ENCODE measurements at regions not wholly inside any gene's neighbourhood (a gene's known extent, or its start where the extent isn't known, plus 50 kb on each side); places are given as distances from the start of the nearest gene placed in this dataset.

DNA sequence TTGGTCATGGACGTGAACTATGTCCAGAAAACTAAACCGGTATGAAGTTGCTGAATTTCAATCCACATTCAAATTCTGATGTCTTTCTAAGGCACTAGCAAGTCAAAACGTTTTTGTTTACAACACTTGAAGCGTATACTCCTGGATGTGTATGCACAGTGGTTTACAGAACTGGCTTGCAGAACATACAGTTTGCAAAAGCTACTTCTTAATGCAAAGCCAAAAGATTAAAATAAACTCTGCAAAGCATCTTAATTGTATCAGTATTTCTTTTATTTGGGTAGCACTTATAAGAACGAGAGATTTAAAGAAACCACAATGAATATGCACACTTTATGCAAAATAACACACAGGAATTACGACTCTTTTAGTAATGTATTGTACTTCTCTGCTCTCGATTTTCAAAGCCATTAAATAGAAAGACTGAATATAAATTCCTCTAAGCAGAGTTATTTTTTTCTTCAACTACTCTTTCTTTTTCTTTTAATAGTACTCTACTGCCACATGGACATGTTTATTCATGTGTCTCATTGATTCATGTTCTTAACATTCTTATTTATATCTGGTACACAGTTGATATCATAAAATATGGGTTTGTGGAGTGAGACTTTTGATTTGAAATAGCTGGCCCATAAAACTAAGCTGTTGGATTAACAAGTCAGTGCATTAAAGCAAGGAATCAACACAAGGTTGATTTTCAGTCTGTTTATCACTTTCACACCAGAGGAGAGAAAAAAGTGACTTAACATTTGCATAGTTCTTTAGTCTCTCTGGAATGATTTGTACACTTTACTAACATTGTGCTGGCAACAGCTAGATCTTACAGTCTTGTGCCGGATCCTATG is 189.4 kb upstream of the STEAP4 start:
- DNase-seq, result no peak

GRCh38 chr7:88492153-88492552 is 185.5 kb upstream of the STEAP4 start:
- peak; percentile 62 for DNase-seq

- no peak for DNase-seq
These were observed 184.2 kb upstream of the STEAP4 start for GRCh38 chr7:88490874-88491273.

GRCh38 chr7:88490161-88490560 is 183.5 kb upstream of the STEAP4 start:
- no peak for DNase-seq

DNA sequence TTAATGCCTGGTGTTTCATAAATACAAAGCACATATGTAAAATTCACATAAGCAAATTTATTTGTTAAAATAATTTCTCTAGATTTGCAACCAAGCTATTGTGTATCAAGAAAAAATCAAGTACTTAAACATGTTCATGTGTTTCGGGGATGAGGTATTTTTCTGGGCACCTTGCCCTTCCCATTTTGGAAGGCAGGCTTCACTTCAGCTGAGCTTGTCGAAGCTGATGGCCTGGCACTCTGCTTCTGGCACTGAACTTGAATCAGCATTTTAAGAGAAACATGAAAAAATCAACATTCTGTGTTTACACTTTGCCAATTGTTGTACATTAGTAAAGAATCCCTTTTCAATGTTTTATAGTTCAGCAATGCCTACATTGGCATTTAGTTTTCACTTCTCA is 179.1 kb upstream of the STEAP4 start:
- DNase-seq, result no peak

GRCh38 chr7:88484551-88484950 is 177.9 kb upstream of the STEAP4 start:
- no peak for DNase-seq

DNA sequence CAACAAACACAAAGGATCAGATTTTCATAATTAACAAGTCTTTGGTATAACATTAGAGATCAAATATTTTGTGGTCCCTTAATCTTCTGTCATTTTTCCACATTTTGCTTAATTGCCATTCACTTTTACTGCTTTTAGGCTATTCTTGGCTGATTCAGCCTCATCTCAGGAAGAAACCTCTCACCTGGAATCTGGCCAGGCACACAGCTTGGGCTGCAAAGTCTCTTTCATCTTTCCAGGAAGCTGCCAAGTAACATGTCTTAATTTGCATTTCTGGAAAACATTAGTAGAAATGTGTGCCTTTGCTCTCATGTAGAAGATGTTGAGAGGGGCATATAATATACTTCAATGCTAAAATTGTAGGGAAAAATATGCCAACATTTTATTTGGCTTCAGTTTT is 174.2 kb upstream of the STEAP4 start:
- no peak for DNase-seq

- no peak for DNase-seq
These were observed 173.6 kb upstream of the STEAP4 start for GRCh38 chr7:88480271-88480670.

- DNase-seq, result no peak
These were observed 171.3 kb upstream of the STEAP4 start for GRCh38 chr7:88477976-88478375.

DNA sequence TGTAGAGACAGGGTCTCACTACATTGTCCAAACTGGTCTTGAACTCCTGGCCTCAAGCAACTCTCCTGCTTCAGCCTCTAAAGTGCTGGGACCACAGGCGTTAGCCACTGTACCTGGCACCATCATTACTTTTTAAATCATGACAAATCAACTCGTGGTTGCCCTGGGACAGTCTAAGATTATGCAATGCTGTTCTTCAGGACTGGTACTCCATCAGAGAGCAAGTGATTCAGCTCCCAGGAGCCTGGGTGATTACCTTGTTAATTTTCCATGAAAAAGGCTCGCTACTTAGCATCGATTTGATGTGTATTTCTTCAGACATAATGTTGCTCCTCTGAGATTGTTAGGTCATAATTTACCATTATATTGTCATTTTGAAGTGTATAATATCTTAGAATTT is 158.9 kb upstream of the STEAP4 start:
- DNase-seq, result no peak

DNA sequence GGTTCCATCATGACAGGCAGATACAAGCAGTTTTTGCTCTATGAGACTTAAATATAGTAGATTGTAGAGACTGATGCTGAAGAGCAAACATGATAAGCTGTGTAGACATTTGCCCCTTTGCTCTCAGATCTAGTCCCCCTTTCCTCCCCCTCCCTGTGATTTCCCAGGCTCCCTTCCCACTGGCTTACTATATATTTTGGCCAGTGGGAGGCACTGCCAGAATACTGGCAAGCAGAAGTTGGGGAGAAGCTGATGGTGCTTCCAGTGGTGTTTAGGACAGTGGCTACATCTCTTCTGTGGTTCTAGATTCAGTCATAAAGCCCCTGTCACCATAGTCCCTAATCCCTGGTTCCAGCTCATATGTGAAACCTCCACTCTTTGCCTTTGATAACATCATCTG is 156.1 kb upstream of the STEAP4 start:
- DNase-seq, result no peak

DNA sequence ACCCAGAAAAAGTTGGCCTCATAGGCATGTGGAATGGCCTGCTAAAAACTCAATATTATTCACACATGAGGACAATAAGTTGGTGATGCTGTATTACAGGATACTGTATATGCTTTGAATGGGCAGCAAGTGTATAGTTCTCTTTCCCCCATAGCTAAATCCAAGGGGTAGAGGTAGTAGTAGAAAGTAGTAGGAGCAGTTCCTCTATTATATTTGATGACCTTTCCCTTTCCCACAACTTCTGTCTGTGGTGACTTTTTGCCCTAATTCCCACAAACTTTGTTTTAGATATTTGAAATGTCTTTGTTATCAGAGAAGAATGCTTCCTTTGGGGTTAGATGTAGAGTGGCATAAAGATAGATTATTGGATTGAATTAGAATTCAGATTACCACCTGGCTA is 154.0 kb upstream of the STEAP4 start:
- no peak for DNase-seq

DNA sequence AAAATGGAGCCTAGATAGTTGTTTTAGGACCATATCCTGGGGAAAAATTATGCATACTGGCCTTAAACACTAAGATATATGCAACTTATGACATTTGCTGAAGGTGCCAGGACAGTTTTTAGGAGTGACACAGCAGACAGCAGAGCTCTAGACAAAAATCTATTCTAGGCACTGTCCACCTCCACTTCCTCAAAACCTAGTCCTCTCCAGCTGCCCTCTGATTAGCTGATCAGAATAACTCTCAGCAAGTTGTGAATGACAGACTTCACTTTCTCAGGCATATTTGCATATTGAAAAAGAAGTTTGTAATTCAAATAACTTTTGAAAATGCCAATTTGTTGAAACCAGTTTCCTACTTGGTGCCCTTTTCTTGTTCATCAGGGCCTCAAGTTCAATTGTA is 152.3 kb upstream of the STEAP4 start:
- DNase-seq, result no peak

DNA sequence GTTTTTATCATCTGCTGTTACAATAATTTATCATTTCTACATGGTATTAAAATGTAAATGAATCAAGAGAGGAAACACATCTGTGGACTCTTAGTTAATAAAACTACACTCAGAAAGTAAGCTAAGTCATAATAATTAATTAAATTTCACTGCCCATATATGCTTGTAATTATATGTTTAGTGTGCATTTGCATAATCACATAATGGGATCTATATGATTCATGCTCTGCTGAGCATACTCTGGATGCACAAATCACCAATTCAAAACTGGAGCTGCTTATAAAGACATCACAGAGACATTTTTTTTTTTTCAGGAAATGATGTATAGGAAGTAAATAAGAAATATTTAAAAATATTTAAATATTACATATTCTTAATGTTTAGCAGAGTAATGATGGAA is 151.6 kb upstream of the STEAP4 start:
- DNase-seq, result no peak

GRCh38 chr7:88457320-88457719 is 150.6 kb upstream of the STEAP4 start:
- no peak for DNase-seq

GRCh38 chr7:88456490-88456889 is 149.8 kb upstream of the STEAP4 start:
- DNase-seq, result no peak

- DNase-seq, result no peak
These were observed 149.0 kb upstream of the STEAP4 start for GRCh38 chr7:88455696-88456095.

DNA sequence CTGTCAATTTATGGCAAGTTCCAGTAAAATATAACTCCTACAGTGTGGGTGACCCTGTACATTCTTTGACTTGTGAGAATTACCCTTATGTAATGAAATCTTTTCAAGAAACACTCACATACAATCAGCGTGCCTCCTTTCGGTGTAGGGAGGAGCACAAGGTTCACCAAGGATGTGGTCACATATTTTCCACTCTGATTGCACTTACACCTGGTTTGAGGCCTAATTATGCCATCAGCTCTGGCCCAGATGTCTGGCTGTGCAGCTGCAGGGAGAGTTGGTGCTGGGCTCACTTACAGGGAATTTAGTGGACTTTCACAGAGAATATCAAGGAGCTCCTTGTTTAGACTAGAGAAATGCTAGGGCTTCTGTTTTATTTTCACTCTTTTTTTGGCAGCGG is 146.0 kb upstream of the STEAP4 start:
- no peak for DNase-seq

- DNase-seq, result no peak
These were observed 144.2 kb upstream of the STEAP4 start for GRCh38 chr7:88450874-88451273.

DNA sequence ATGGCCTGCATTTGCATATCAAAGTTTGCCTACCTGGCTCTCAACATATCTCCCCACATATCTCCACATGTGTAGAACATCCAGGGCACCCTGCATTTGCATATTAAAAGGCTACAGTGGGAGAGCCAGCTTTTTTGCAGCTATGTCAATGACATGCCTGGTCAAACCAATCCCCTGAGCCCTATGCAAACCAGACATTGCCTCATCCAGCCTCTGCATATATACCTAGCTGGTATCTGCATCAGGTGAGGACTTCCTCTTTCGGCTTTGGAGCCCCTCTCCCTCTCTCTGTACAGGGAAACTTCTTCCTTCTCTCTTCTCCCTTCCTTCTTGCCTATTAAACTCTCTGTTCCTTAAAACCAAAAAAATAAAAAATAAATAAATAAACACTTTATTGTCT is 142.7 kb upstream of the STEAP4 start:
- no peak for DNase-seq

- no peak for DNase-seq
These were observed 135.7 kb upstream of the STEAP4 start for GRCh38 chr7:88442413-88442812.

DNA sequence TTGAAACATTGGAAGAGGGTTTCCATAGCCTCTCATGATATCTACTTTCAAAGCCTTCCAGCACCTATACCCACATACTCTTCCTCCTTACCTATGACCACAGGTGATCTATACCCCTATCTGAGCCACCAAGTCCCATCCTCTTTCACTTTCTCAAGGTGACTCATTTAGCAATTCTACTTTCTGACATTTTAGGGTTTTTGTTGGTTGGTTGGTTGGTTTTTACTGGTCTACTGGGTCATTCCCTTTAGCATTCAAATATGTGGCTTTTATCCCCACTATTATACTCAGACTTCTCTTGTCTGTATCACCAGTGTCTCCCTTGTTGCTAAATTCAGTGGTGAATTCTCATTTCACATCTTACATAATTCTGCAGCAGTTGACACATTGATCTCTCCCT is 130.4 kb upstream of the STEAP4 start:
- DNase-seq, result no peak

DNA sequence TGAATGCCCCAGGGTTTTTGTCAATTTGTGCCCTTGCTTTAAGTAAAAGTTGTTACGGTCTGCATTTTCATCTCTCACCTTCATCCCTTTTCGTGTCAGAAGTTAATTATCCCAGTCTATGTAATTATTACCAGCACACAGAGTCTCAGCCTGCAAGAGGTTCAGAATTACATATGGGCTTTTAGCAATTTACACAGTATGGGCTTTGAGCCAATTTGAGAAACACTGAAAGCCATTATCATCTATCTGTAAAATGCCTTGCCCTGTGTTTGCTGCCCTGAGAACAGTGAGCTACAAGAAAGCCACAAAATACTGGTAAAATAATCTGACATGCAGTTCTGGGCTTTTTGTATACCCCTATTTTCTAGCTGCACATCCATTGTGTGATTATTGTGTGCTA is 125.6 kb upstream of the STEAP4 start:
- no peak for DNase-seq

DNA sequence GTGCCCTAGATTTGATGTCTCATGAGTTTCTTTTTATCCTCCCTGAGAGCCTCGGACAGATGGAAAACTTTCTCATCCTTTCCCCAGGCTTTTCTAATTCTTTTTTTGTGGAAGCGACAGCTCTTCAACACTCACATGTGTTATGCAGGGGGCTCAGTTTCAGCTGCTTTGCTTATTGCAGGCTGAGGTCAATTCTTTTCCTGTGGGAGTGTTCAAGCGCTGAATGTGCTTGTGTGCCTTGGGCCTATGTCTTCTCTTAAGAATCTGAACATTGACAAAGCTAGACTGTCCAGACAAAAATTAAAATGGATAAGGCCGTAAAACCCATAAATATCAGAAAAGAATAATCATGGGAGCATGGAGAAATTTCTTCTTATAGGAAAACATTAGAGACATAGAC is 125.2 kb upstream of the STEAP4 start:
- no peak for DNase-seq

GRCh38 chr7:88429382-88429781 is 122.7 kb upstream of the STEAP4 start:
- DNase-seq, result no peak
